Activated T-cell treated with anti-CD3 and anti-CD28 coated beads, Interleukin-2, amount 50 U/mL, for 48 hours (primary cell): ENCODE measurements at regions not wholly inside any gene's neighbourhood (a gene's known extent, or its start where the extent isn't known, plus 50 kb on each side); places are given as distances from the start of the nearest gene placed in this dataset.
A peak's percentile ranks its signal among the peaks of the same experiment; 100 is the strongest.

ENCODE experiments used
- DNase-seq, 2 experiments: peaks; one replicate each; pipeline ENCODE4 v3.0.0-alpha.2; 2020

DNA sequence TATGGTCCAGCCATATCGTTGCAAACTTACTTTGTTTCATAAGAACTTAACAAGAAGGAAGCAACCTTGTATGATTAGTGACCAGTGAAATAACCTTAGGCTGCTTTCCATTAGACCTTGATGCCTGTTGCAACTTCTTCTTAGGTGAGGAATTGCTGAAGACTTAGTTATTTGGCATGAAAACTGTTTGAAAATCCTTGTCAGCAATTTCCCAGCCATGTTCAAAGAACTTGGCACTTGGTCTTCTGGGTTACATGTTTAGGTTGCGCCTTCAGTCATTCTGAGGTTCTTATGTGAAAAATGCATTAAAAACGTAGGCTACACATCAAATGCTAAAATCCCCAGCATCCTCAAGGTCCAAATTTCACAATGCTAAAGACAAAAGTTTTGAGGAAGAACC, 232.0 kb upstream of the CEP162 start:
- DNase-seq: no peak

DNA sequence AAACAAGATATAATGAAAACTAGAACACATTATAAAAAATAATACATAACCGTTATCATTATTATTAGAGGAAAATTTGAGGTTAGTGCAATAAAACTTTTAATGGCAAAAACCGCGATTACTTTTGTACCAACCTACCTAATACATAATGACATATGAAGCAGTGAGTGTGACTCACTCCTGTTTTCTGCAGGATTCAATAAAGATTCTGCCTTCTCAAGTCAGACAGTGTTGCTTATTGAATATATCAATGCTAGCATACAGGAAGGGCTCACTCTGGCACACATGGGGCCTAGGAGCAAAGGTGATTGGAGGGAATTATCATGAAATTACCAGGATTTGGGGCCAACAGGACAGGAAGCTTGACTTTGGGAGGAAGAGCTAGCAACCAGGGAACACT, 230.8 kb upstream of the CEP162 start:
- no peak for DNase-seq

DNA sequence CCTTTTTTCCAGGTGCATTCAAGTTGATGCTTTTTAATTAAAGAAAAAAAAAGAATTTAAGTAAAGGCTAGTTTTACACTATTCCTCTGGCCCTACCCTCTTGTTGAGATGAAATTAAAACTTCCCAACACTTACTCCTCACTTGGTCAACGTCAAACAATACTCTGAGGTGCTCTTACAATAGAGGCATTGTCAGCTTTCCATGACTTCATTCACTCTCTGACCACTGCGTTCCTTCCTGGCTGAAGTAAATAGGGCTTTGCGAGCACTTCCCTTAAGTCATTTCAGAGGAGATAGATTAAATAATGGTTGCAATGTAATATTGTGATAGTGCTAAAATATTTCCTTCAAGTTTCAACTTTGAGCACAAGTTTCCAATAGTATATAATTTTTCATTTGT, 229.8 kb upstream of the CEP162 start:
- DNase-seq: no peak

DNA sequence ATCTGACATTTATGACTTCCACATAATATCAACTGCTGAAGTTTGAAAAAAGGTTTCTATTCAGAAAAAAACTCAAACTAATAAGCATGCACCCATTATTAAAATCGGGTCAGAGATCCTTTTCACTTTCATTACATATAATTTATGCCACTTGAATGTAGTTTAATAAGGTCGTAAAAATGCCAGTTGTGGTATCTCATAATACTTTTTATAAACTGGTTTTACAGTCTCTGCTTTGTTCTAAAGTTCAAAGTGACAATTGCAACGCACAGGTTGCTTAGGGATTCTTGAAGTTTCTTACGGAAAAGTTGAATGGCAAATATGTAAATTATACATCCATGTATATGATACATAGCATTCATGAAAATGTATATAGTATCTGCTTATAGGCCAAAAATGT, 229.4 kb upstream of the CEP162 start:
- DNase-seq: no peak

DNA sequence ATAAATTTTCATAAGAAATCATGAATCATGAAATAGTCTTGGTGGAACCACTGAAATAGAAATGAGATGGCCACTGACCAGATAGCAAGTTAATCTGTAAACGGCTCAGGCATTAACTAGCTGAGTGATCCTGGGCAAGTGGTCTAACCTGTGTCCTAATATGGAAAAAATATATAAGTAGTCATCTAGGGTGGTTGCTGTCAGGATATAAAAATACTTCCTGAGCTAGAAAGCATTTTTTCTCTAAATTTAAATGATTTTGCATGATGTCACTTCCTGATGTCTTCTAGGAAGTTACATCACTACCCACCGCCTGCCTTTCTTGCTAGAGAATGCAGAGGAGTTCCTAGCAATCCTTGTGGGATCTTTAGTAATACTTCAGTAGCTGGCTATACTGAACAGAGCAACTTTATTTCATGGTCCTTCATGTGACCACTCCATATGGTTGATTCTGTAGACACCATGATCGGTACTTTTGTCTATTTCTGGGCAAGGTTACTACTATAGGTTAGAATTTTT, 228.1 kb upstream of the CEP162 start:
- no peak for DNase-seq

DNA sequence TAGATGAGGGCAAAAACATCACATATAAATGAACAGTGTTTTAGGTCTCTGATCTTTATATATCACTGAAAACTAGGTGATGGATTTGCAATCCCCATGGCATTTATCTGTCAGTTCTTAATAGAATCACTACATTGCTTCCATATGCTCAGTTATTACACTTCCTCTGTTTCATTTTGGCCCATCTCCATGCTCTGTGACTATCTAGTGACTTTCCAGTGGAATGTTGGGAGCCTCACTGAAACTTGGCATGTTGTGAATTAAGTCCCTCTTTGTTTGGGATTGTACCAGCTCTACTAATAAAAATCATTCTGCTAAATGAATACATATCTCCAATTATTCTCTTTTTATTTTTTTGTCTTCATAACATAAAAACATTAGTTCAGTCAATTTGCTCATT, 226.1 kb upstream of the CEP162 start:
- DNase-seq: no peak

DNA sequence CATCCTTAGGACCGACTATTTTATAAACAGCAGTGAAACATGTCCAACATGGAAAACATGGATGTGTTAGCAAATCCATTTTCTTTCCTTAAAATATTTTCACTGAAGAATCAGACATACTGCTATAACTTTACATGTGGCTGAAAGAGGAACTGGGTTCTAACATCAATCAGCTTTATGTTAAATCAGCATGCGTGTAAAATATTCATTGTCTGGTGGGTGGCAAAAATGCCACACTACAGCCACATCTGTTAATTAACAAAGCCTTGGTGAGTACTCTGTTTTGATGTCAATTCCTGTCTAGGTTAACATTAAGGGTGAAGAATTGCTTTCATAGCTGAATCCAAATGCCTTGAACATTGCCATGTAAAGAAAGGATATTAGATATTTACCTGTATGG, 222.6 kb upstream of the CEP162 start:
- DNase-seq: no peak

DNA sequence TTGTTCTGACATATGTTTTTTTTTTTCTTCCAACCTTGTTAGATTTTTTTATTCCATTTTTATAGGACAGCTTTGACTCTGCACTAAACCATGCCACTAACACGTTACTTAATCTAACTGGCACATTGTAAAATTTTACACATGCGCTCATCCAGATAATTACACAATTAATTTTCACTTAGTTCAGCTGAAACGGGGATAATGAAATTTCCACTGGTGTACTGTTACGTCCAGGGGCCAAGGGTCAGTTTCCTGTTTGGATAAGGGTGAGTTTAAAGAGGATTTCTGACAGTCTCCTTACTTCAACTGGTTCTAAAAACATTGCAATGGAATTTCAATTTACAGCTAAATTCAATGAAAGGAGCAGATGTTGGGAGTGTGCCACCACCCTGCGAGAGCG, 221.8 kb upstream of the CEP162 start:
- no peak for DNase-seq

DNA sequence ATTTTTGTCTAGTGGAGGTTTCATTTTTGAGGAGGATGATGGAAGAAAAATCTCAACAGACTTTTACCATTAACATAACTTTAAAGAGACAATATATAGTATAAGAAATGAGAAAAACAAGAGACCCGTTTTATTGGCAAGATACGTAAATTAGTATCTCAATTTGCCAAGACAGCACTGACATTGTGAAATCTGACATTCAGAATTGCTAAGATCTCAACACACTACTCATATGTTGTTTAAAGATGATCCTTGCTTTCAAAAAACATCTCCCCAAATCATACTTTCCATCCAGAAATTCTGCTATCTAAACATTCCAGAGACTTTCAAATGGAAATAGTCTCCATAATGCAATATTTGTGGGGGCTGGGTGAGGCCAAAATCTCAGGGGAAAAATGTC, 220.9 kb upstream of the CEP162 start:
- DNase-seq: no peak

DNA sequence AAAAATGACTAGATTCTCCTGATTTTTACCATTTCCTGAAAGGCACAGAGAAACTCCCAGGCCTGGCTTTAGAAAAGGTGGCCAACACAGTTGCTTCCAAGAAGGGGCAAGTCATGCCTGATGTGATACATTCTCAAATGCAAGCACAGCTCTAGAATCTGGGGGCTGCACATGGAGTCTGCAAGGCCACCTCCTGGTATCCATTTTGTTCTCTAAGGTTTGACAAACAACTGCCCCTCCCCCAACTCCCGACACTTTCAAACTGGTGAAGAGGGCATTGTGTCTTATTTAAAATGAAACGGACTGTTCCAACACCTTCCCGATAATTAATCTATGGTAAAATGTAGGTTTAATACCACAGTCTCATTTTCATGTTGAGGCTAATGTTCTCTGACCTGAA, 220.2 kb upstream of the CEP162 start:
- DNase-seq: no peak

DNA sequence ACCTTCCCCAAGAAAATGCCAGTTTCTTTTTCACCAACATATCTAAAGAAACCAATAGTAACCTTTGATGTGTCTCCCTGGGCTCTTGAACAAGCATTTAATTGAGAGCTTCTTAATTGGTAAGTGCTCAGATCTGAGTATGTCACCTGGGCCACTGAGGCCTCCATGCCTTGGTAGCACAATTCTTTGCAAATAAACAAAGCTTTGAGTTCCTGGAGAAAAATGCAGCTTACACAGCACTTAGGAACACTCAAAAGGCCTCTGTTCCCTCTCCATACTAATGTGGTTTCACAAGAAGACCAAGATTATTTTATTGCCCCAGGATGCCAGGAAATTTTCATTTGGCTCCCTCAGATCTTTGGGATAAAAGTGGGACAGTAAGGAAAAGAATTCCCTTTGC, 217.6 kb upstream of the CEP162 start:
- DNase-seq: no peak

DNA sequence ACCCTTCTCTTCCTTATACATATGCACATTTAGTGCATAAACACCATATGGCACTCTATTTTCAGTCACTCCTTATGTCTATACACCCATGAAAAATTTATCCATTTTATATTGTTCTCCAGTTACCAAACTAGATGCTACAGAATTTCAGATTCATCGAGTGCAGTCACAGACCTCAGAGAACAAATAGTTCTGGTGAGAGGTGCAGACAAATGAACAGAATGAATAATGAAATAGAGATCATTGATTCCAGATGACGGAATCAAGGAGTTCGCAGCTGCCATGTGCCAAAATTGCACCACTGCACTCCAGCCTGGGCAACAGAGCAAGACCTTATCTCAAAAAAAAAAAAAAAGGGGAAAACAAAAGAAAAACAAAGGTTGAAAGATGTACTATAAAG, 214.8 kb upstream of the CEP162 start:
- no peak for DNase-seq

DNA sequence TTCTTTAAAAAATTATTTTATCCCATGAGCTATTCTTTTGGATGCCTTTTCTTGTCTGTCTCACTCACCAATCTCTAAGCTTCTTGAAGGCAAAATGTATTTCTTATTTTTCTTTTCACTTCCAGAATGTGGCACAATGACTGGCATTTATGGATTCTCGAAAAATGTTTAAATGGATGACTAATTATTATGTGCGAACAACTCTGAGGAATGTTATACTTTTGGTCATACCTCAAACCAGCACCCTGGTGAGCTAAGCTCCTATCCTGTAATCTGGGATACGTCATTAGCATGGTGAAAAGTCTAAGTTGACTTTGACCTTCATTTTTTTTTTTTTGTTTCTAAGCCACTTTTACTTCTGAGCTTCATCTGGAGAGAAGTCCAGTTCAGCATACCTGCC, 214.0 kb upstream of the CEP162 start:
- DNase-seq: no peak

DNA sequence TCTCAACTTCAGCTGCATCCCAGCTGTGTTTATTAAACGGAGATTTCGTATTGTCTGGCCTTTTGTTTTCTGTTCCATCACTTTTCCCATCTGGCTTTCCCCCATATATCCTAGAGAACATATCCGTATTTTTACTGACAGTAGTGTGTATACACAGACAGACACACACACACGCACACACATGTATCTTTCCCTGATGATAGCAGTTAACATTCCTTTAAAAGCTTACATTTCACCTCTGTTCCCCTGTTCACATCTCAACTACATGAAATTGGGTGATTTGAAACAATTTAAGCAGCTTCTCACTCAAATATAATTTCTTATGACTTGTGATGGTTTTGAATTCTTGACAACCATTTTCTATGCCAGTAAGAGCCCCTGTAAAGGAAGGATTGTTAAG, 207.1 kb upstream of the CEP162 start:
- DNase-seq: no peak

DNA sequence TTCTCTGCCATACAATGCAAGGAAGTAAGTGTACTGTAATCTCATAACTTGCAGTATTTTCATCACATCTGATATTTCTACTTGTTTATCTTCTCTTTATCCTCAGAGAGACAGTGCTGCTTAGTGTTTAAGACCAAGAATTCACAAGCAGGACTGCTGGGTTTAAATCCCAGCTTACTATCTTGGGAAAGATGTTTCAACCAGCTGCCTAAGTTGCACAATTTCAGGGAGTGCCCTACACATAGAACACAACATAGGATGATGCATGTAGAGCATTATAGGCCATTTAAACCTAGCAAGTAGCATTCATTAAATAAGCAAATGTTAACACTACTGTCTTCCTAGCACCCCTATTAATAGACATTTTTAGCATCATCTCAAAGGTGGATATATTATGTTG, 205.2 kb upstream of the CEP162 start:
- no peak for DNase-seq

DNA sequence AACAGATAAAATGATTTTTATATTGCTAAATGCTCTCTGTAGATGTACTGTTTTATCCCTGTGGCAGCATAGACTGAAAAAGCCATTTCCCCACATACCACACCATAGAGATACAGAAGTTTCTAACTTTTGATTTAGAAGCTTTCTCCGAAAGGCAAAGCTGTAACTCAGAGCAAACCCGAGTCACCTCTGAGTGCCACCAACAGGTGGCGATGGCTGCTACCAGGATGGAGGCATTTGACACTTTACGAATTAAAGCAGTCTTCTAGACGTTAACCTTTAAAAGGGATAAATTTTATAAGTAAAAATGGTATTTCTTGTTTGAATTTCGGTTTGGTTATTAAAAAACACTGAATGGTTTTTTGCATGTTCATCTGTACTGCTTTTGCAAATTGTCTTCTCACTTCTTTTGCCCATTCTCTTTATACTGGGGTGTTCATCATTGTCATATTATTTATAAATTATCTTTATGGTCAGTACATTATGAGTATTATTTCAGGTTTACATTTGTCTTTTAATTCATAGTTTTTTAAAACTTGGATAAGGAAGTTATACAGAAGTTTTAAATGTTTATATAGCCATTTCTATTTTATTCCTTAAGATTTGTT, 201.0 kb upstream of the CEP162 start:
- peak; percentile 22 for DNase-seq

DNA sequence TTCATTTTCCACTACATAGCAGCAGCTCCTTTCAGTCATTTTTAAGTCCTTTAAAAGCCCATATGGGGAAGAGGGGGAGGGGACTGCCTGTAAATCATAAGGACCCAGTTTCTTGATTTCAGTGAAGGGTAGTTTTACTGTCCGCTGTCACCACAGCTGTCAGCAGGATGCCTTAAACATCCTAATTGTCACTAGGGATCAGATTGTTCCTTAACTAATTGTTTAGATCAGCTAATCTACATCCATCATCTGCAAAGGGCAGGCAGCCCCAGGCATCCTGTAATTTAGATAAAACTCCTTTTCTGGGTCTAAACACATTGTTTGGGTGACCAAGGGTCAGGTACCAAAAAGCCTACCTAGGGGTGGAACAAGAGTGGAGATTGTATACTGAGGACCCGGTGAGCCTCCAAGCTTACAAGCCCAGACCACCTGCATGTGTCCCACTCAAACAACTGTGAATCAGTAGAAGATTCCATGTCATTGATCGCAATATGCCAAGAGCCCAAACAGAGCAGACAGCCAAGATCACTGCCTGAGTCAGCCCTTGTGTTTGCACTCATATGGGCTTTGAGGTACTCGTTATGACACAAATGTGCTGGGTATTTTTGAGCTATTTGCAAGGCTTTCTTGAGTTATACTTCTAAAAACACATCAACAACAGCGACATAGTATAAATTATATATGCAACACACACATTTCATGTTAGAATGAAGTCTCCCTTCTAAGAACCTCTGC, 198.7 kb upstream of the CEP162 start:
- DNase-seq: no peak

DNA sequence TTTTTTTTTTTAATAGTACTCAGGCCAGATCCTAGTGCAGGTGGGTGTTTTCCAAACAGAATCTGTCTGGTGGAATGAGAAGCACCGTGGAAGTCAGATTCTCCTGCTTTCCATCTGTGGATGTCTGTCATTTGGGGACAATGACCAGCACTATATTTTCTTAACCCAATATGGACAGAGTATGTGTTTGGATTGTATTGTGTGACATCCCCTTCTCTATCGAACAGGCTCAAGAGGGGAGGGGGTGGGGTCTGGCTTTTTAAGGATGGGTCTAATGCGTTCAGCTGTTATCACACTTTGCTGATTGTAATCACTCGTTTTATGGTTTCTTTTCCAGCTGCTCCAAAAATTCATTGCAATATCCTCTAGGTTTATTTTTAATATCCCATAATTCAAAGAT, 197.5 kb upstream of the CEP162 start:
- DNase-seq: no peak

DNA sequence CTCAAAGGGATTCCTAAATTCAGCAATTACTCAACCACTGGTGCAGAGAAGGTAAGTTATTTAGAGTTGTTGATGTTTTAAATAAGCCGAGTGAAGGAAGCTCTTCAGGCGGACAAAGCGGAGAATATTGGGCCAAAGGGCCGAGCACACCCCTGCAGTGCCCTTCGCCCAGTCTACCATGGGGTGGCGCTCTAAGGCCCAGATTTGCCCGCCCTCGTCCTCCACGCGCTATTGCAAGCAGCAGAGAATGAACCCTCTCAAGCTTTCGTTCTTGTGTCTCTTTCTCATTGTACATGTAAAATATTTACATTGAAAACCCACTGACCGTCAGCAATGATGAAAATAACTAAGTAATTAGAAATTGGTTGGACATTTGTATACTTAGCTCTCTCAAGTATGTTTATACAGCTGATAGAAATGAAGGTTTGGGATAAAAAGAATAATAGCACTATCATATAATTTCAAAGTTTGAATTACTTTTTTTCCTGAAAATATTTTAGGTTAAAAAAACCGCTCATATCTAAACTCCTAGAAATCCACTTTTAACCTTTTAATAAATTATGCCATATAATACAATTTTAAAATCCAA, 195.0 kb upstream of the CEP162 start:
- peak; percentile 28 to 29 for DNase-seq

DNA sequence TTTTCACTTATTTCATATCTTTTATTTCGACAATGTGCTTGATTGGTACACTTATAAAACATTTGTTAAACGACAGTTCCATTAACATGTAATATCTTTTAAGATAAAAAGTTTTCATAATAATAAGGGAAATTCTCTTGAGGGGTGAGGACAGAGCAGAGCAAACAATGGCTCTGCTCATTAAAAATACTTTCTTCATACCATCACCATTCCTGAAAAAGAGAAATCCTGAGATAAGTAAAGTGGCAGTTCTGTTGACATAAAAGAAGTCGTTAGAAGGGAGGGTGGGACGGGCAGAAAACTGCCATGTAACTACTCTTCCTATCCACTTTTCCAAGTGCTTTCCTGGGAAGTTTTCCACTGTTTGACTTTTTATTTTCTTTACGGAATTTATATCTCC, 193.6 kb upstream of the CEP162 start:
- no peak for DNase-seq

DNA sequence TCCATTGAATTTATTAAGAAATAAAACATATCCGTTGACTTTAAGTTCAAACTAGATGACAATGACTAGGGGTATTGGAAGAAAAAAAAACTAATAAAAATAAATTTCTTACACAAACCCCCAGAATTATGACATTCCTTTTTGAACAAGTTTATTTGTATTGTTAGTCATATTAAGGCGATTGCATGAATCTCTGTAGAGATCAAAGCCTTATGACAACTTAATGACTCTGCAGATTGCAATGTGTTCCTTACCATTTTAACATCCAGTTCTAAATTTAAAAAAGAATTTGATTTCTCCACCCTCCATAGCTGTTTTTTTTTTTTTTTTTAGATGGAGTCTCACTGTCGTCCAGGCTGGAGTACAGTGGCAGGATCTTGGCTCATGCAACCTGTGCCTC, 189.8 kb upstream of the CEP162 start:
- DNase-seq: no peak

DNA sequence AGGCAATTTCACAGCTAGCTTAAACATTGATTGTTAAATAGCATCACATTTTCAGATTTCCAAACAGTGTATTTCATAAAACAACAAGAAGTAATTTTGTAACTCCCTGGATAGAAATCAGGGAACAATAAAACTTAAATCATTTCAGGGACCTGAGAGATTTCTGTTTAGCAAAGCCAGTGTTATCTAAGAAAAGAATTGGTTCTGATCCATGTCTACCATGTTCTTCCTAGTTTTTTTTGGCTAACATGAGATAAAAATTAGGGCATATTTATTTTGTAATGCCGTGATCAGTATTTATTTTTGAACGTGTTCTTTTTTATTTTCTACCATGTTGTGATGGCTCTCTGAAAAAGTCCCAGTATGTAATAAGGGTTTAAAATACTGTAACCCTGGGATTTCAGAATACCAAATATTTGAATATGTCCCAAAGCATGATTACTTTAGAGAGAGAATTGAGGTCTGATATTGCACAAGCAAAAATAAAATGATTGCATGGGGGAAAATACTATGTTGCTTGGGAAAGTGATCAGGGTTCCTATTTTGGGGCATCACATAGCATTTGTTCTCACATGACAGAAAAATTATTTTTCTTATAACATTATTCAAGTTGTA, 188.7 kb upstream of the CEP162 start:
- DNase-seq: no peak

DNA sequence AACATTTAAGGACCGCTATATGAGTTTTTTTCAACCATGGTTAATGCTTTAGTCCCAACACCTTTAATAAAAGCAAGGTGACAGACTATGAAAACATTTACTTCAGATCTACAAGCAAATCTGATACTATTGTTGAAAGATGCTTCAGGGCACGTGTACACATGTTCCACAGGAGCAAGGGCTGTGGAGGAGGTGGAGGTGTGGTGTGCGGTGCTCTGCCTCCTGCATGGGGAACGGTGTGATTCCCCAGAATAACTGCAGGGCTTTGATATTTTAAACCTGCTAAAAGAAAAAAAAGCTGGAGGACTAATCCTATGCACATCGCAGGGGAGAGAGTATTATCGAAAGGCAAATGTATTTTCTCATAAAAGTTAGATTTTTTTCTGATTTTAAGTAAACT, 188.1 kb upstream of the CEP162 start:
- no peak for DNase-seq

DNA sequence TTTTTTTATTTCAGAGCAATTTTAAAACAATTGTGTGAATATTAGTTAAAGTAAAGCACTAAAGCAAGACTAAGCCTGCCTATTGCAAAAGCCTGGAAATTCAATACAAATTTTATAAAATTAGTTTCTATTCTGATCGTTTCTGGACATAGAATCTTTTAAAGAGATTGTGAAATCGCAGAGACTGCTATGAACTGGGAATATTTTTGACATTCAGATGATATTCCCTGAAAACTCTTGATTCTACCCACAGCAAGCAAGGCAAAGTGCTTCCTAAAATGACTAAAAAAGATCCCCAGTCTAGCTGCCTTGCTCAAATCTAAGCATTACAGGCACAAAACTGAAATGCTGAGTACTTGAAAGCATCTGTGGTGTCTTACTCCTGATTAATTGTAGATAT, 187.6 kb upstream of the CEP162 start:
- DNase-seq: no peak
